Suprapubic skin (tissue), 3 donors: ENCODE measurements at regions not wholly inside any gene's neighbourhood (a gene's known extent, or its start where the extent isn't known, plus 50 kb on each side); places are given as distances from the start of the nearest gene placed in this dataset.

ENCODE experiments used
- CTCF ChIP-seq, 2 donors: fragments of 200-600 bp in 1 of 2; fragments of 450-650 bp in 1 of 2; sonication (generic) in 1 of 2; IDR thresholded peaks; one replicate each; pipeline ENCODE4 v1.5.1; 2016 to 2019; ENCODE audit warnings: antibody characterized with exemption in 2 of 2, mild to moderate bottlenecking in 1 of 2, moderate library complexity in 1 of 2
- EP300 ChIP-seq: sonication (generic); formaldehyde crosslinking; IDR thresholded peaks from one replicate; pipeline ENCODE4 v1.6.1; 2017; ENCODE audit warnings: antibody characterized with exemption

- TF ChIP-seq CTCF (IDR thresholded peaks at IDR 0.05) (no peak), EP300 (no peak)
Observed at GRCh38 chr21:25343774-25344545, 263.3 kb downstream of the MRPL39 start.
